BJ (cell line): ENCODE measurements at regions not wholly inside any gene's neighbourhood (a gene's known extent, or its start where the extent isn't known, plus 50 kb on each side); places are given as distances from the start of the nearest gene placed in this dataset.

Experiments used
- CTCF ChIA-PET: fragments of 350-600 bp; formaldehyde crosslinking; extraction: SDS; loops from one replicate; lab custom pipeline; 2021; ENCODE audit warnings: antibody characterized with exemption, inconsistent platforms; lab: Yijun Ruan, JAX
- POLR2A ChIA-PET: fragments of 300-600 bp; sonication (Branson Sonifier 250); formaldehyde crosslinking; extraction: SDS; loops from one replicate; lab custom pipeline; 2021; ENCODE audit warnings: antibody characterized with exemption; lab: Charles Lee
- DNase-seq: peaks from one replicate; pipeline ENCODE4 v3.0.0-alpha.2; 2011; ENCODE audit warnings: low read depth
- H3K27me3 ChIP-seq: 2 replicates; pipeline ENCODE4 v1.6.0; 2011; ENCODE audit warnings: low read length; ENCODE audit not compliant: control insufficient read depth, insufficient read depth
- H3K36me3 ChIP-seq: 2 replicates; pipeline ENCODE4 v1.5.1; 2011; ENCODE audit warnings: low read length; ENCODE audit not compliant: control insufficient read depth, insufficient read depth
- H3K4me3 ChIP-seq: 2 replicates; pipeline ENCODE4 v1.5.1; 2011; ENCODE audit warnings: low read depth, mild to moderate bottlenecking, control low read depth, low read length
- CTCF ChIP-seq: IDR thresholded peaks from 2 replicates; pipeline ENCODE4 v1.5.1; 2011; ENCODE audit warnings: low read depth, mild to moderate bottlenecking, control low read depth, inconsistent platforms, low read length, moderate library complexity; ENCODE audit not compliant: insufficient read depth

- ChIA-PET POLR2A (no interaction called here), CTCF (interaction anchor here (1.0 kb wide), 1 partner anchor 19 kb away, joined by 3 read pairs; no protein-coding TSS in a partner anchor)
- Histone ChIP-seq H3K36me3 (no peaks in the 10 kb centered on the region), H3K27me3 (no peaks in the 10 kb centered on the region), H3K4me3 (no peak overlapping the region)
- no peak for DNase-seq
- TF ChIP-seq CTCF: no peak
Observed at GRCh38 chr12:97134495-97134894, 227.4 kb downstream of the NEDD1 start.

GRCh38 chr12:97140355-97140754 is 233.3 kb downstream of the NEDD1 start:
- no peak for TF ChIP-seq CTCF
- H3K27me3 ChIP-seq: no peaks in the 10 kb centered on the region
- no peaks in the 10 kb centered on the region for H3K36me3 ChIP-seq
- CTCF ChIA-PET: no interaction called here
- POLR2A ChIA-PET: no interaction called here
- H3K4me3 ChIP-seq: no peak overlapping the region
- DNase-seq: no peak

DNA sequence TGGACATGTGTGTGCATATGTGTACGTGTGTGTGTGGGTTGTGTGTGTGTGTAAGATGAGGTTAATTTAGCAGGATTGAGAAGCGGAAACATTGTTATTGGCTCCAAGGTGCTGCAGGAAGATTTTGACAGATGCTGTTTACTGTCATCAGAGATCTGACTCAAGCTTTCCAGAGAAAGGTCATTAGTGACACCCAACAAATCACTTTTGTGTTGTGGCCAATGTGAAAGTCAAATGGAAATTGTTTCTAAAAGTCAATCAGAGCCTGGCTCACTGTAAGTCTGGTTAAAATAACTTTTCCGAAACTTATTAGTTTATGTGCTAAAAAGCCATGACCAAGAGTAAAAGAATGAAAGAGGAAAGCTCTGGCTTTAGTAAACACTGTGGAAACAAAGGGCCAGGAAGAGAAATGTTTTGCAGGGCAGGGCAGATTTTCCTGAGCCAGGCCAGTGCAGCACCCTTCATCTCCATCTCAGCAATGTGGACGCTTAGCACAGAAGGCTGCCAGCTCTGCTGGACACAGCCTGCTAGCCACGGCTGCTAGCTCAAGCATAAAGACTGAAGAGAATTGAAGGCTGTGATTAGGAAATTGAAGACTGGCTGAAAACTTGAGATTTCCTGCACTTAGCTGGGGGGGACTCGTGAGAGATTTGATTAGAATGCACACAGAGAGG is 235.8 kb downstream of the NEDD1 start:
- ChIA-PET POLR2A (no interaction called here), CTCF (no interaction called here)
- no peak overlapping the region for H3K4me3 ChIP-seq
- no peaks in the 10 kb centered on the region for H3K36me3 ChIP-seq
- no peaks in the 10 kb centered on the region for H3K27me3 ChIP-seq
- DNase-seq: no peak
- TF ChIP-seq CTCF: no peak

- CTCF ChIA-PET: interaction anchor here (0.6 to 0.7 kb wide), 2 partner anchors 10 to 159 kb away, joined by 3 read pairs; no protein-coding TSS in a partner anchor
Observed at GRCh38 chr12:97148941-97149559, 242.0 kb downstream of the NEDD1 start.

GRCh38 chr12:97151481-97151880 is 244.4 kb downstream of the NEDD1 start:
- no peak for DNase-seq
- ChIA-PET POLR2A (no interaction called here), CTCF (no interaction called here)
- Histone ChIP-seq H3K4me3 (no peak overlapping the region), H3K36me3 (no peaks in the 10 kb centered on the region), H3K27me3 (no peaks in the 10 kb centered on the region)
- no peak for TF ChIP-seq CTCF

More at GRCh38 chr12:97148941-97149559, 242.0 kb downstream of the NEDD1 start:
- DNase-seq: no peak
- H3K36me3 ChIP-seq: no peaks in the 10 kb centered on the region
- H3K4me3 ChIP-seq: no peak overlapping the region
- no peaks in the 10 kb centered on the region for H3K27me3 ChIP-seq
- TF ChIP-seq CTCF: peak; percentile 61
- POLR2A ChIA-PET: no interaction called here
